B cell (primary cell): ENCODE measurements at regions not wholly inside any gene's neighbourhood (a gene's known extent, or its start where the extent isn't known, plus 50 kb on each side); places are given as distances from the start of the nearest gene placed in this dataset.

Source experiments
- ATAC-seq: fragments of 200-7000 bp; cut with Tn5 transposase; one replicate; pipeline ENCODE4 v1.10.0; 2021; ENCODE audit warnings: low read depth, mild to moderate bottlenecking, moderate number of reproducible peaks, moderate library complexity
- CTCF ChIA-PET: fragments of 350-600 bp; sonication (Branson Sonifier 250); formaldehyde crosslinking; loops from one replicate; lab custom pipeline; 2021; ENCODE audit warnings: antibody characterized with exemption, inconsistent platforms; lab: Charles Lee
- POLR2A ChIA-PET: fragments of 350-600 bp; sonication (Branson Sonifier 250); formaldehyde crosslinking; loops from one replicate; lab custom pipeline; 2021; ENCODE audit warnings: antibody characterized with exemption; lab: Charles Lee
- DNase-seq: peaks from one replicate; pipeline ENCODE4 v3.0.0; 2013
- H2AFZ ChIP-seq: 2 replicates; pipeline ENCODE4 v1.6.1; 2012; ENCODE audit warnings: mild to moderate bottlenecking, low read depth, low read length; ENCODE audit not compliant: insufficient read depth, poor library complexity, severe bottlenecking
- H3K27ac ChIP-seq, 2 donors: 1 replicate in 1 of 2; 2 replicates in 1 of 2; pipeline ENCODE4 v1.5.1; 2012 to 2013; ENCODE audit warnings: low read length in 2 of 2, mild to moderate bottlenecking in 2 of 2, moderate library complexity in 1 of 2
- H3K27me3 ChIP-seq, 4 experiments: fragments of 200-600 bp in 1 of 4; sonication (generic) in 1 of 4; replicated peaks in 1 of 4; 1 replicate in 2 of 4; 2 replicates in 2 of 4; pipeline versions ENCODE4 v1.6.1 to v1.7.0; 2013 to 2016; ENCODE audit warnings: low read length in 3 of 4, mild to moderate bottlenecking in 2 of 4, mixed read lengths in 1 of 4, moderate library complexity in 1 of 4; ENCODE audit not compliant: insufficient read depth in 4 of 4, control insufficient read depth in 3 of 4; ENCODE audit errors: control extremely low read depth in 1 of 4
- H3K36me3 ChIP-seq, 2 experiments: replicated peaks in 1 of 2; 1 replicate in 1 of 2; 2 replicates in 1 of 2; pipeline versions ENCODE4 v1.6.1 to v1.7.1; 2013; ENCODE audit warnings: low read length in 1 of 2; ENCODE audit not compliant: insufficient read depth in 2 of 2, control insufficient read depth in 1 of 2; ENCODE audit errors: control extremely low read depth in 1 of 2, extremely low read depth in 1 of 2
- H3K4me1 ChIP-seq, 2 donors: fragments of 200-600 bp in 1 of 2; sonication (generic) in 1 of 2; 1 replicate in 1 of 2; 2 replicates in 1 of 2; pipeline versions ENCODE4 v1.5.1 to v1.6.1; 2013 to 2017; ENCODE audit warnings: low read length in 2 of 2; ENCODE audit not compliant: control insufficient read depth in 2 of 2, insufficient read depth in 2 of 2
- H3K4me2 ChIP-seq: replicated peaks from 2 replicates; pipeline ENCODE3; 2012; ENCODE audit warnings: mild to moderate bottlenecking, low read depth, low read length; ENCODE audit not compliant: poor library complexity, severe bottlenecking
- H3K4me3 ChIP-seq, 5 experiments: fragments of 200-600 bp in 1 of 5; sonication (generic) in 1 of 5; 1 replicate in 3 of 5; 2 replicates in 2 of 5; pipeline versions ENCODE4 v1.5.1 to v1.7.0; 2011 to 2016; ENCODE audit warnings: low read length in 4 of 5, mild to moderate bottlenecking in 4 of 5, low read depth in 2 of 5, control low read depth in 1 of 5, moderate library complexity in 1 of 5; ENCODE audit not compliant: insufficient read depth in 1 of 5; ENCODE audit errors: control extremely low read depth in 1 of 5, extremely low read depth in 1 of 5
- H3K79me2 ChIP-seq: fragments of 200-600 bp; sonication (generic); one replicate; pipeline ENCODE4 v1.6.0; 2016; ENCODE audit warnings: low read length; ENCODE audit not compliant: control insufficient read depth, insufficient read depth
- H3K9ac ChIP-seq: fragments of 200-600 bp; sonication (generic); 2 replicates; pipeline ENCODE4 v1.6.1; 2017; ENCODE audit warnings: mild to moderate bottlenecking, low read length, moderate library complexity
- H3K9me3 ChIP-seq, 3 donors: one replicate each; pipeline versions ENCODE4 v1.6.1 to v1.7.1; 2013; ENCODE audit warnings: low read length in 2 of 3; ENCODE audit not compliant: control insufficient read depth in 2 of 3, insufficient read depth in 1 of 3; ENCODE audit errors: control extremely low read depth in 1 of 3
- H4K20me1 ChIP-seq: 2 replicates; pipeline ENCODE4 v1.6.0; 2012; ENCODE audit warnings: mild to moderate bottlenecking, low read length; ENCODE audit not compliant: insufficient read depth, control insufficient read depth, poor library complexity, severe bottlenecking
- H3K27ac Mint-ChIP-seq: one replicate; pipeline ENCODE4 v1.8.0; 2021; ENCODE audit warnings: mixed read lengths
- H3K27me3 Mint-ChIP-seq: one replicate; pipeline ENCODE4 v1.8.0; 2021; ENCODE audit warnings: mixed read lengths
- H3K4me1 Mint-ChIP-seq: one replicate; pipeline ENCODE4 v1.8.0; 2021; ENCODE audit warnings: mixed read lengths
- H3K4me3 Mint-ChIP-seq: one replicate; pipeline ENCODE4 v1.8.0; 2021; ENCODE audit warnings: mixed read lengths
- H3K9me3 Mint-ChIP-seq: one replicate; pipeline ENCODE4 v1.8.0; 2022; ENCODE audit warnings: mixed read lengths; ENCODE audit not compliant: insufficient read depth
- CTCF ChIP-seq: fragments of 200-600 bp; IDR thresholded peaks from one replicate; pipeline ENCODE4 v1.8.0; 2022; ENCODE audit warnings: antibody characterized with exemption, mild to moderate bottlenecking
- EZH2 ChIP-seq: IDR thresholded peaks from 2 replicates; pipeline ENCODE4 v1.6.1; 2012; ENCODE audit warnings: borderline replicate concordance, low read depth, mild to moderate bottlenecking, moderate library complexity, low read length; ENCODE audit not compliant: insufficient read depth, poor library complexity, severe bottlenecking
- WGBS: methylation state at CpG from one replicate; pipeline ENCODE4 v1.1.5; 2013; ENCODE audit warnings: missing lambda C conversion rate; ENCODE audit not compliant: insufficient coverage; 5-methylcytosine and 5-hydroxymethylcytosine counted together
- intact Hi-C: fragments of 100-400 bp; cut with micrococcal nuclease; formaldehyde crosslinking; loops from one replicate; pipeline ENCODE4 v1.10.0; 2022

GRCh38 chr3:106125321-106125720, 256.5 kb upstream of the CBLB start:
- no peaks in the 10 kb centered on the region for H3K4me1 ChIP-seq
- no peaks in the 10 kb centered on the region for H3K36me3 ChIP-seq
- no peaks in the 10 kb centered on the region for H3K27me3 ChIP-seq
- no peak overlapping the region for H3K9ac ChIP-seq
- ChIA-PET POLR2A (no interaction called here), CTCF (no interaction called here)
- no peak overlapping the region for H3K27ac ChIP-seq
- H2AFZ ChIP-seq = no peak overlapping the region
- H3K4me2 ChIP-seq = no peak overlapping the region
- intact Hi-C loops = no loop called here
- H3K4me3 ChIP-seq = no peak overlapping the region
- TF ChIP-seq EZH2 (no peak), CTCF (no peak)
- H3K9me3 ChIP-seq = peaks cover 0 to 1% (median 0%) of the 10 kb centered on the region in 3 donors
- H3K4me3 Mint-ChIP-seq = no peak overlapping the region
- H3K4me1 Mint-ChIP-seq = peaks cover 2% of the 10 kb centered on the region
- H3K9me3 Mint-ChIP-seq = no peaks in the 10 kb centered on the region
- no peak overlapping the region for H3K27ac Mint-ChIP-seq
- no peak for DNase-seq
- no peak for ATAC-seq
- H4K20me1 ChIP-seq = no peaks in the 10 kb centered on the region
- no peaks in the 10 kb centered on the region for H3K79me2 ChIP-seq
- H3K27me3 Mint-ChIP-seq = no peaks in the 10 kb centered on the region
- no CpG with 5 or more reads among the region's 3 CpGs for WGBS

GRCh38 chr3:106126067-106126845, 257.4 kb upstream of the CBLB start:
- ATAC-seq = no peak
- no peaks in the 10 kb centered on the region for H3K27me3 Mint-ChIP-seq
- peaks cover 0 to 1% (median 0%) of the 10 kb centered on the region in 3 donors for H3K9me3 ChIP-seq
- H3K79me2 ChIP-seq = no peaks in the 10 kb centered on the region
- H3K36me3 ChIP-seq = no peaks in the 10 kb centered on the region
- POLR2A ChIA-PET = no interaction called here
- WGBS = no CpG with 5 or more reads among the region's 4 CpGs
- no peak for DNase-seq
- no peak overlapping the region for H3K4me3 Mint-ChIP-seq
- no peak overlapping the region for H3K27ac ChIP-seq
- no peak overlapping the region for H3K4me3 ChIP-seq
- H3K4me2 ChIP-seq = no peak overlapping the region
- TF ChIP-seq CTCF = no peak
- H3K27ac Mint-ChIP-seq = no peak overlapping the region
- no peaks in the 10 kb centered on the region for H3K27me3 ChIP-seq
- peaks cover 2% of the 10 kb centered on the region for H3K4me1 Mint-ChIP-seq
- H4K20me1 ChIP-seq = no peaks in the 10 kb centered on the region
- H3K9ac ChIP-seq = no peak overlapping the region
- intact Hi-C loops = no loop called here
- no peaks in the 10 kb centered on the region for H3K4me1 ChIP-seq
- no peak overlapping the region for H2AFZ ChIP-seq
- CTCF ChIA-PET = no interaction called here
- no peaks in the 10 kb centered on the region for H3K9me3 Mint-ChIP-seq
